ENCODE measurements at regions not wholly inside any gene's neighbourhood (a gene's known extent, or its start where the extent isn't known, plus 50 kb on each side); places are given as distances from the start of the nearest gene placed in this dataset.
"Not testable (repeated sequence)": the region's sequence is repeated elsewhere in the genome, so short reads cannot be mapped to it uniquely, and the experiment has no call there.

DNA sequence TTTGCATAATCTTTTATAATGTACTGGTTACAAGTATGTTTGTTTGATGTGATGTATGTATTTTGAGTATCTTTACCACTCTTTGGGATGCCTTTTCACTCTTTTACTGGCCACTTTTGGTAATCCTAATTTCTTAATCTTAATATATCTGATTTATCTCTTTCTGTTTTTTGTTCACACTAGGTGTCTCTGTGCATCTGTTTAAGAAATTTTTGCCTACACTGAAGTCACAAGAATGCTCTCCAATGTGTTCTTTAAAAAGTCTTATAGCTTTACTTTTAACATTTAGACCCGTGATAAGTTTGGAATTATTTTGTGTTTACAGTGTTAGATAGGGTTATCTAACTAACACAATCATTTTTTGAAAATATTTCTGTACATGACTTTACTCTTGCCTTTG lies 659.1 kb downstream of the SI start:
- no peaks in the 10 kb centered on the region for H4K20me1 ChIP-seq
- no peaks in the 10 kb centered on the region for H3K4me1 ChIP-seq
- no peak overlapping the region for H3K4me3 ChIP-seq
- H3K27me3 ChIP-seq: no peaks in the 10 kb centered on the region
- no peak overlapping the region for H3K9ac ChIP-seq
- TF ChIP-seq Cebpa-rat (IDR thresholded peaks at IDR 0.05): no peak
- no peak overlapping the region for H3K27ac ChIP-seq
- H3K9me3 ChIP-seq (replicated peaks in 1 of 11): no peaks in the 10 kb centered on the region
- no peaks in the 10 kb centered on the region for H3K36me3 ChIP-seq
- H3K4me2 ChIP-seq: no peak overlapping the region

DNA sequence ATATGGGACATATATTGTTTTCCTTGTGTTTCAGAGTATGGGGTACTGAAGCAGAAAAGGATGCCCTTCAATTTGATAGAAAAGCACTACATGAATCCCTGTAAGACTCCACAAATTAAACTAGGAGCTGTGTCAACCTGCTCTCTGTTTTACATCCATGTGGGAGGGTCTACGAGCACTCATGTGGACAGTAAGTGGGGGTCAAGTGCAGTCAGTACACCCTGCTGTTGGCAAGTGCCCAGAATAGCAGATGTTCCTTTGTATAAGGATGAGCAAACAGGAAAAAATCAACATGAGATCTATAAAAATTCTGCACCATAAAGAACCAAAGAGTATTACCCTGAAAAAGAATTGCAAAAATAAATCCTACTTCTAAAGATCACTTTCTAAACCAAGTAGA lies 659.9 kb downstream of the SI start:
- H3K4me2 ChIP-seq: no peak overlapping the region
- no peaks in the 10 kb centered on the region for H4K20me1 ChIP-seq
- H3K4me1 ChIP-seq: no peaks in the 10 kb centered on the region
- no peaks in the 10 kb centered on the region for H3K9me3 ChIP-seq (replicated peaks in 1 of 11)
- no peak overlapping the region for H3K9ac ChIP-seq
- no peak for TF ChIP-seq Cebpa-rat (IDR thresholded peaks at IDR 0.05)
- H3K27ac ChIP-seq: no peak overlapping the region
- no peak overlapping the region for H3K4me3 ChIP-seq
- no peaks in the 10 kb centered on the region for H3K36me3 ChIP-seq
- H3K27me3 ChIP-seq: no peaks in the 10 kb centered on the region

DNA sequence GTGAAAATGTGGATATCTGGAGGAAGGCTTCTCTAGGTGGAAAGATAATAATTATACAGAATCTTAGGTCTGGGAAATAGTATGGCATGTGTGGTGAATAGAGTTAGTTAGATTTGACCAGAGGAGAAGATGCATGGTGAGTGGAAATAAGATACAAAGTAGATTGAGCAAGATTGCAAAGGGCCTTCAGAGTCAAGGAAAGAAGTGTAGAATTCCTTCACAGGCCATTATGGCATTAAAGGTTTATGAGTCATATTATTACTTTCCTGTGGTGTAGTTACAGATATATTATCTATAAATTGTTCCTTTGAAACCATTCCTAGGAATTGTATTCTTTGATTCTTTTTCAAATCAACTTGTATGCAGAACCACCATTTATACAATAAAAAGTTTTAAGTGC lies 660.3 kb downstream of the SI start:
- H3K27ac ChIP-seq: no peak overlapping the region
- H3K4me2 ChIP-seq: no peak overlapping the region
- no peaks in the 10 kb centered on the region for H3K9me3 ChIP-seq (replicated peaks in 1 of 11)
- H3K27me3 ChIP-seq: no peaks in the 10 kb centered on the region
- no peaks in the 10 kb centered on the region for H3K4me1 ChIP-seq
- no peak overlapping the region for H3K9ac ChIP-seq
- TF ChIP-seq Cebpa-rat (IDR thresholded peaks at IDR 0.05): no peak
- H3K36me3 ChIP-seq: no peaks in the 10 kb centered on the region
- no peaks in the 10 kb centered on the region for H4K20me1 ChIP-seq
- H3K4me3 ChIP-seq: no peak overlapping the region

DNA sequence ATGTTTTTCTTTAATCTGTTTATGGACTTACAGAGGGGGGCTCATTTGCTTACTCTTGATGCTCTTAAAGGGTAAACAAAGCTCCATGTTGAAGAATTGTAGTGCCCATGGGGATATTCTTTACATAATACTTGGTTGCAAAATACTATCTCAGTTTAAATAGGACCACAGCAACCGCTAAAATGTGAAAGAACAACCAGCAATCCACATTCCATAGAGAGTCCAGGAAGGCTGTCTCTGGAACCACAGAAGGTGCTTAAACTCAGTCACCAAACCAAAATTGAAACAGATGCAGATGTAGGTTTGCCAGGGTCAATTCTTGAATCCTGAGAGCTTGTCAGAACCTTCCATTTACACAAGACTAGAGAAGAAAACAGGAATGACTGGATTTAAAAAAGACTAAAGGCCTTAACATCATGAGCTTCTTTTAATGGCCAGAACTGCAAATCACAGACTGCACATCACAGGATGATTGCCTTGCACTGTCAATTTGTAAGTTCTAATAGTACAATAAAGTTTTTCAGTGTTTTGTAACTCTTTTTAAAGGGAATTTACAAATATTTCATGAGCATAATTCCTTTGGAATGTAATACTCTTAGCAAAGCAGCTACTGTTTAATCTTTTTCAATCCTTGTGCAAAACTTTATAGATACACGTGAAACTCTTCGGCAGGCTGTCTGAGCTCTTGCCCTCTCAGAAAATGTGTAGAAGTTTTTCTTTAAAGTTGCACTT lies 661.6 kb downstream of the SI start:
- no peak overlapping the region for H3K4me2 ChIP-seq

DNA sequence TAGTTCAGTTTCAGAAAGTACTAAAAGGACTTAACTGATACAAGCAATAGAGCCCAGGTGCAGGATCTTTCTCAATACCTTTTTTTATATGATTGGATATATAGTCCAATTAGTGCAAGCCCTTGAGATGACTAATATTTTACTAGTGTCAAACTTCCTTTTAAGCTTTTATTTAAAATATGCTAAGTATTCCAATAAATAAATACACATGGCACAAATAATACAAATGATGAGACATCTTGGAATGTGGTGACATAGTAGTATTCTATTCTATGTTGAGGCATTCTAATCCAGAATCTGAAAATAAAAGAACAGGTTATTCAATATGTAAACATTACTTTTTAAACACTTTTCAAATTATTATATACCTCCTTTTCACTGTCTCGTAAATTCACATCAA lies 670.0 kb downstream of the SI start:
- Histone ChIP-seq H3K4me3 (no peak overlapping the region), H3K4me2 (no peak overlapping the region)

More for the DNA sequence above, 661.6 kb downstream of the SI start:
- H3K27me3 ChIP-seq: no peaks in the 10 kb centered on the region
- H4K20me1 ChIP-seq: no peaks in the 10 kb centered on the region
- no peak overlapping the region for H3K4me3 ChIP-seq
- no peak overlapping the region for H3K27ac ChIP-seq
- no peaks in the 10 kb centered on the region for H3K36me3 ChIP-seq
- no peaks in the 10 kb centered on the region for H3K4me1 ChIP-seq
- no peak overlapping the region for H3K9ac ChIP-seq
- TF ChIP-seq Cebpa-rat (IDR thresholded peaks at IDR 0.05): no peak
- H3K9me3 ChIP-seq (replicated peaks in 1 of 11): no peaks in the 10 kb centered on the region

DNA sequence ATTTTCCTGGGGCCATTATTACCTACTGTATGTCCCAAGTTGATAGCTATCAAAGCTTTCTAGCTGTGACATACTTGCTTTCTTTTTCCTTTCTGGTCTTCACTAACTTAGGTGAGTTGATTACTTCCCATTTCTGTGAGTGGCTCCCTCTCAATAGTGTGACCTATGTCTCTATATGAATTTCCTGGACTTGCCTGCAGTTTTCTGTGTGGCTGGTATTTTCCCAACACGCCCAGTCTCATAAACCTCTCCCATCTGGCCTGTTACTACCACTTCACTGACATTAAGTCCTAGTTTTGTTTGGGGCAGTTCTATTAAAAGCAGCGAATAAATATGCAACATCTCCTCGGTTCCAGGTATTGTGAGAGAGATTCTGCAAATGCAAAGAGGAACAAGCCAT lies 671.2 kb downstream of the SI start:
- Histone ChIP-seq H3K9ac (no peak overlapping the region), H3K27me3 (no peaks in the 10 kb centered on the region), H3K4me2 (no peak overlapping the region), H4K20me1 (no peaks in the 10 kb centered on the region), H3K4me3 (no peak overlapping the region), H3K9me3 (replicated peaks in 1 of 11) (peaks cover 0 to 2% (median 0%) of the 10 kb centered on the region in 11 experiments; a peak in 1 of 22 replicates), H3K4me1 (no peaks in the 10 kb centered on the region), H3K27ac (no peak overlapping the region), H3K36me3 (no peaks in the 10 kb centered on the region)
- TF ChIP-seq Cebpa-rat (IDR thresholded peaks at IDR 0.05): no peak

More for the DNA sequence above, 670.0 kb downstream of the SI start:
- H3K36me3 ChIP-seq: no peaks in the 10 kb centered on the region
- H3K27me3 ChIP-seq: no peaks in the 10 kb centered on the region
- no peaks in the 10 kb centered on the region for H4K20me1 ChIP-seq
- TF ChIP-seq Cebpa-rat (IDR thresholded peaks at IDR 0.05): no peak
- no peaks in the 10 kb centered on the region for H3K9me3 ChIP-seq (replicated peaks in 1 of 11)
- no peaks in the 10 kb centered on the region for H3K4me1 ChIP-seq
- no peak overlapping the region for H3K9ac ChIP-seq
- H3K27ac ChIP-seq: no peak overlapping the region

DNA sequence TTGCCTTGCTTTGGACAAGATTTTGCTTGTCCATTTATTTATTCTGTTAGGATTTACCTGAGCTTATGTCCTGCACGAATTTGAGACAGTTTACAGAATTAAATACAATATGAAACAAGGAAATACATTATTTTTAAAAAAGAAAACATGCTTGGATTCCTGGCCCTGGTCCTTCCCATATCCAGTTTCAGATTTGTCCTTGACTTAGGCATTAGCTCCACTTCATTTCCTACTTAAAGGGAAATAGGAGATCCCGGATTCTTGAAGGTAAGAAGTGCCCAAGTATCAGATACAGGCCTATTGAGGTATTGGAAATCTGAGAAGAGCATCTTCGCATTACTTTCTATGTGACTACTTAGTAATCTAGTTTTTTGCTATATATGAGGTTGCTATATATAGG lies 672.0 kb downstream of the SI start:
- H3K27me3 ChIP-seq: no peaks in the 10 kb centered on the region
- H3K9ac ChIP-seq: no peak overlapping the region
- H3K4me2 ChIP-seq: no peak overlapping the region
- no peaks in the 10 kb centered on the region for H3K4me1 ChIP-seq
- no peak overlapping the region for H3K4me3 ChIP-seq
- no peaks in the 10 kb centered on the region for H3K36me3 ChIP-seq
- H3K9me3 ChIP-seq (replicated peaks in 1 of 11): peaks cover 0 to 10% (median 0%) of the 10 kb centered on the region in 11 experiments; a peak in 5 of 22 replicates
- no peak overlapping the region for H3K27ac ChIP-seq
- H4K20me1 ChIP-seq: no peaks in the 10 kb centered on the region
- no peak for TF ChIP-seq Cebpa-rat (IDR thresholded peaks at IDR 0.05)

DNA sequence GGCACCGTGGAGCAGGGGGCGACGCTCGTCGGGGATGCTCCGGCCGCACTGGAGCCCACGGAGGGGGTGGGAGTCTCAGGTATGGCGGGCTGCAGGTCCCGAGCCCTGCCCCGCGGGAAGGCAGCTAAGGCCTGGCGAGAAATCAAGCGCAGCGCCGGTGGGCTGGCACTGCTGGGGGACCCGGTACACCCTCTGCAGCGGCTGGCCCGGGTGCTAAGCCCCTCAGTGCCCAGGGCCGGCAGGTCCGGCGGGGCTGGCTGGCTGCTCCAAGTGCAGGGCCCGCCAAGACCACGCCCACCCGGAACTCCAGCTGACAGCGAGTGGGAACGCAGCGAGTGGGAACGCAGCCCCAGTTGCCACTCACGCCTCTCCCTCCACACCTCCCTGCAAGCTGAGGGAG lies 676.4 kb downstream of the SI start:
- H3K4me3 ChIP-seq: no peak overlapping the region
- no peaks in the 10 kb centered on the region for H3K27me3 ChIP-seq
- H3K4me2 ChIP-seq: no peak overlapping the region
- H3K9me3 ChIP-seq (replicated peaks in 1 of 11): peaks cover 0 to 10% (median 0%) of the 10 kb centered on the region in 11 experiments; a peak in 5 of 22 replicates
- H3K9ac ChIP-seq: no peak overlapping the region
- H3K36me3 ChIP-seq: no peaks in the 10 kb centered on the region
- no peaks in the 10 kb centered on the region for H3K4me1 ChIP-seq
- TF ChIP-seq Cebpa-rat (IDR thresholded peaks at IDR 0.05): no peak
- no peak overlapping the region for H3K27ac ChIP-seq
- no peaks in the 10 kb centered on the region for H4K20me1 ChIP-seq

DNA sequence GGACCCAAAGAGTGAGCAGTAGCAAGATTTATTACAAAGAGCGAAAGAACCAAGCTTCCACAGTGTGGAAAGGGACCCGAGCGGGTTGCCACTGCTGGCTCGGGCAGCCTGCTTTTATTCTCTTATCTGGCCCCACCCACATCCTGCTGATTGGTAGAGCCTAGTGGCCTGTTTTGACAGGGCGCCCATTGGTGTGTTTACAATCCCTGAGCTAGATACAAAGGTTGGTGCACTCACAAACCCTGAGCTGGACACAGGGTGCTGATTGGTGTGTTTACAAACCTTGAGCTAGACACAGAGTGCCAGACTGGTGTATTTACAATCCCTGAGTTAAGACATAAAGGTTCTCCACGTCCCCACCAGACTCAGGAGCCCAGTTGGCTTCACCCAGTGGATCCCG lies 676.9 kb downstream of the SI start:
- not testable (repeated sequence) for H3K9ac ChIP-seq, H3K27ac ChIP-seq, H3K27me3 ChIP-seq, H3K36me3 ChIP-seq, H3K4me2 ChIP-seq, H3K4me1 ChIP-seq, H4K20me1 ChIP-seq, H3K4me3 ChIP-seq
- peaks cover 0 to 10% (median 0%) of the 10 kb centered on the region in 11 experiments; a peak in 5 of 22 replicates for H3K9me3 ChIP-seq (replicated peaks in 1 of 11)

DNA sequence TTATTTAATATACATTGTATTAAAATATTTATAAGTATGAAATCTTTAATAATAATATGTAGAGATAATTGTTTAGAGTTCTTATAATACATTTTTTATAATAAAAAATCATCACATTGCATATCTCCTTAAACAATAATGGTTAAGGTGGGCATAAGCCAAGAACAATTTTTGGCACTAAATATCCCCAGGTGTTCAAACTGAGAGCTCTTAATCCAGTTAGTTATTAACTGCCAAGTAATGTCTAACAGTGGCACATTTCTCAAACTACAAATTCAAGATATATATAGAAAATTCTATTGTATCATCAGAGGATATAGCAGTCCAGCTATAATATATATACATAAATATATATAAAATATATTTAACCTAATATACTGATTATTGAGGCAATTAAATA lies 680.8 kb downstream of the SI start:
- TF ChIP-seq Cebpa-rat (IDR thresholded peaks at IDR 0.05): no peak
- no peaks in the 10 kb centered on the region for H3K4me1 ChIP-seq
- H3K4me2 ChIP-seq: no peak overlapping the region
- H3K9me3 ChIP-seq (replicated peaks in 1 of 11): peaks cover 0 to 10% (median 0%) of the 10 kb centered on the region in 11 experiments; a peak in 5 of 22 replicates
- no peak overlapping the region for H3K9ac ChIP-seq
- no peaks in the 10 kb centered on the region for H3K36me3 ChIP-seq
- no peaks in the 10 kb centered on the region for H3K27me3 ChIP-seq
- H3K27ac ChIP-seq: no peak overlapping the region
- H4K20me1 ChIP-seq: no peaks in the 10 kb centered on the region
- no peak overlapping the region for H3K4me3 ChIP-seq

All from BLaER1 treated with 17β-estradiol and CSF1 and Interleukin-3, amounts not matched to agents 10 nM and 100 nM (cell line).